HPDE6-E6E7 (cell line): ENCODE measurements at regions not wholly inside any gene's neighbourhood (a gene's known extent, or its start where the extent isn't known, plus 50 kb on each side); places are given as distances from the start of the nearest gene placed in this dataset.

Source experiments
- DNase-seq: peaks from one replicate; pipeline ENCODE4 v3.0.0; 2011; ENCODE audit warnings: missing footprints; ENCODE audit errors: extremely low spot score

- peak; percentile 12 for DNase-seq
Observed at GRCh38 chr2:228654707-228655106, 473.2 kb upstream of the SPHKAP start.

DNA sequence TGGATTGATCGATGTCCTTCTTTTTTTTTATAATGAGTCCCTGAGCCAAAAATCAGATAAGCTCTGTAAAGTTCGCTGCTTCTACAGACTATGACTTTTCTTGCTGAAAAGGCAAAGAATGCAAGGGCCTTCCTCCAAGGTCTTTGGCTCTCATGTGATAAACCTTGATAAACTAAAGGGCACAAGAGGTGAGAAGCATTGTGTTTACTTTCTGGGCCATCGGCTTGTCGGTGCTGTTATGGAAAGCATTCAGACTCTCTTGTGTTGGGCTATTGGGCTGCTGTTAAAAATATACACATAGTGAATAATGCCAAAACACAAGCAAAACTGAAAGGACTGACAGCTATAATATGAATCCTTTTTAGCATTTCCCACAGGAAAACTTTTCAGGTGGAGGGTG lies 472.4 kb upstream of the SPHKAP start:
- DNase-seq: no peak

DNA sequence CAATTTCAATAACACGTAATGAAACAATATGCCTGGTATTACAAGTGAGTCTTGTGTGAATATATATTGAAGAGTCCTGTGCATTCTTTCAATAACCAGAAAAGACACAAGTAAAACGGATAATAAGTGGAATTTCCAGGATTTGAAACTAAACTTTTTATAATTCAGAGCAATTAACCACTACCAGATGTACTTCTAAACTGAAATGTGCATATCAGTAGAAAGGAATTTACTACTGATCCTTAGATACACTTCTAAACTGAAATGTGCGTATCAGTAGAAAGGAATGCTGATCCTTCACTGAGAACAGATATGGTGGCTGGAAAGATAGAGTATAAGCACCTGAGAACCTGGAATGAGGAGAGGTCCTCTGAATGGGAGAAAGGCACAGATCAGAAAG lies 470.9 kb upstream of the SPHKAP start:
- no peak for DNase-seq

GRCh38 chr2:228649876-228650275 lies 468.4 kb upstream of the SPHKAP start:
- no peak for DNase-seq

DNA sequence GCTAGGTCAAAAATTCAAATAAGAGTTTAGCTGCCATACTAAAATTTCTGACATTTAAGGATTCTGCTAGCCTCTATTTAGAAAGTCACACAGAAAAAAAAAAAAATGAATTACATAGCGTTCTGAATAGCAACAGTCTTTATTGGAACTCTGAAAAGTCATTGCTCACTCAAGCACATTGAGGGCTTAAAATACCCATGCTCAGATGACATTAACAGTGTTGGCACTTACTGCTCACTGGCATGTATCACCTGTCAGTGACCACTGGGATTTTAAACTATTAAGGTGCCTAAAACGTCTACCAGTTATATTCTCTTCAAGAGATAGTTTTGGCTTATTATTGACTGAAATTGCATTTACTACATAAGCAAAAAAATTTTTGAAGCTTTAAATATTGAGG lies 468.0 kb upstream of the SPHKAP start:
- no peak for DNase-seq

- no peak for DNase-seq
Observed at GRCh38 chr2:228648541-228648940, 467.1 kb upstream of the SPHKAP start.

DNA sequence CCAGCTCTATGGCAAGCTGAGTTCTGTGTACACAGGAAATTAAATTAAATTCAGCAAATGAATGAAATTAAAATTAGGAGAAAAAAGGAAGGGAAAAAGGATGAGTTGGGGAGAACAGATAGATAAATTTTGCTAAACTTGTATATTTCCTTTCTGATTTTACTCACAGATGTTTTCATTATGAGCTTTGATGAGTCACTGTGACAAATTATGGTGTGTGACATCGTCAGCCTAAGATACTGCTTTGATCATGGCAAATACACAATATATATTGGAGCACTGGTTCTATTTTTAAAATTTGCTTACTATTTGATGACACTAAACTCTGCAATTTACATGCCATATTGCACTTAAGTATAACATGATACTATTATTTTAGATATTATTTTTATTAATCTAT lies 464.6 kb upstream of the SPHKAP start:
- DNase-seq: no peak

- DNase-seq: no peak
Observed at GRCh38 chr2:228644199-228644598, 462.7 kb upstream of the SPHKAP start.

- DNase-seq: no peak
Observed at GRCh38 chr2:228642861-228643260, 461.4 kb upstream of the SPHKAP start.

GRCh38 chr2:228630786-228631185 lies 449.3 kb upstream of the SPHKAP start:
- no peak for DNase-seq

GRCh38 chr2:228629251-228629650 lies 447.8 kb upstream of the SPHKAP start:
- DNase-seq: no peak

DNA sequence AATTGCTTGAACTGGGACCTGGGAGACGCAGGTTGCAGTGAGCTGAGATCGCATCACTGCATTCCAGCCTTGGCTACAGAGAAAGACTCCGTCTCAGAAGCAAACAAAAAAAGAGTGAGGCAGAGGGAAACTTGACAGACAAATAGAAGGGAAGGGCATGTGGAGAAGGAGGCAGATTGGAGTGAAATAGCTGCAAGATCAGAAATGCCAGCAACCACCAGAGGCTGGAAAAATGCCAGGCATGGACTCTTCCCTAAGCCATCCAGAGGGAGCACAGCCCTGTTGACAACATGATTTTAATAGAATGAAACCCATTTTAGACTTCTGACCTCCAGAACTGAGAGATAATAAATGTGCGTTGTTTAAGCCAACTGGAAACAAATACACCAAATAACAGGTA lies 447.2 kb upstream of the SPHKAP start:
- no peak for DNase-seq

GRCh38 chr2:228627510-228627909 lies 446.0 kb upstream of the SPHKAP start:
- DNase-seq: no peak

DNA sequence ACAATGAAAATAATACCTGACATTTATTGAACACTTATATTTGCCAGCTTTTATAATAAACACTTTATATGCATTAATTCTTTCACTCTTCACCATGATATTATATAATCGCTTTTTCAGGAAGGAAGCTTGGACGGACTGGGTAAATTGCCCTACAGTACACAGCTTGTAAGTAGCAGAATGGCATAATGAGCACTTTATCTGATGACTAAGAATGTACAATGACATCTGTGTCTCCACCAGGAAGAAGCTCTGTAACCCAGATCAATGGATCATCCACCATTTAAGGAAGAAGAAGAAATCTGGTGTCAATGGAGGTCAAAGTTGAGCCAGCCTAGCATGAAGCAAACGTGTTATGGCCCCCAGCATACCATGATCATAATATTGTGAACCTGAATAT lies 444.0 kb upstream of the SPHKAP start:
- DNase-seq: no peak

GRCh38 chr2:228624733-228625132 lies 443.2 kb upstream of the SPHKAP start:
- no peak for DNase-seq

DNA sequence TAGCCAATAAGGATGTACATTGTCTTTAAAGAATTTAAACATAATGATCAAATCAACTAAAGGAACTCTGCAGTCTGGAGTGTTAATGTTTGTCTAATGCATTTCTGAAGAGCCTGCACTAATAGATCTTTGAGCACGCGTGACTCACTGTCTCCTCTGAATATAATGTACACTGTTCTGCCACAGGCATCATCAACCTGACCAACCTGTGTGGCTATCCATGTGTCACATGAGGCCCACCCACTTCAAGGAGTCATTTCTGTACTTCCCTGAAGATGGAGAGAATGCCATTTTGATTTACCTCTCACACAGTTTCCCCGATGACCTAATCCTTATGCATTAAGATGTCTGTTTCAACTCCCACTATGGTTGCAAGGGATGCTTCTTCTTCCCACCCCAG lies 434.0 kb upstream of the SPHKAP start:
- no peak for DNase-seq

GRCh38 chr2:228614741-228615140 lies 433.3 kb upstream of the SPHKAP start:
- no peak for DNase-seq

DNA sequence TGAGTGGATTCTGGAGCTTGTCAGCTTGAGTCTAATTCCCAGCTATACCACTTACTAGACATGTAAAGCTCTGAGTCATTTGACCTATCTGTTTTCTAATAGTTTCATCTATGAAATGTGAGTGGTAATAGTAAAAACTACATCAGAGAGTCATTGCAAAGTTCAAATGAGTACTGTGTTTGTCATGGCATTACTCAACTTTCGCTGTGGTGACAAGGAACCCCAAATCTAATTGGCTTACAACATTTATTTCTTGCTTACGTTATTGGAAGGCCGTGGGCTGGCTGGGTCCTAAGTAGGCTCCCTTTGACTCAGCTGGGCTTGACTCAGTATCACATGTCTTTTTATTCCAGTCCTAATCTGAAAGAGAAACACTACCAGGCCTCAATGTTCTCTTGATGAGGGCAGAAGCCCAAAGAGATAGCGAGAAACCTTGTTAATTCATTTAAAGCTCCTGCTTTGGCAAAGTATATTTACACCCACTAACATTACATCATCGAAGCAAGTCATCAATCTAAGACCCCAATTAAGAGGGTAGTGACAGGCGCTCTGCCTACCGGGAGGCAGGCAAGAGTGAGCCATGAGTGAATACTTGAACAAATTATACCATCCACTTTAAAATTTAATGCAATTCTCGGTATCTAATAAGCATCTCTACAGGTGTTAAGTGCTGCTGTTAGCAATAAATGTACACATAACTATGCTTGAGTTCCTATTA lies 431.8 kb upstream of the SPHKAP start:
- DNase-seq: peak; percentile 35

- DNase-seq: no peak
Observed at GRCh38 chr2:228611171-228611570, 429.7 kb upstream of the SPHKAP start.

DNA sequence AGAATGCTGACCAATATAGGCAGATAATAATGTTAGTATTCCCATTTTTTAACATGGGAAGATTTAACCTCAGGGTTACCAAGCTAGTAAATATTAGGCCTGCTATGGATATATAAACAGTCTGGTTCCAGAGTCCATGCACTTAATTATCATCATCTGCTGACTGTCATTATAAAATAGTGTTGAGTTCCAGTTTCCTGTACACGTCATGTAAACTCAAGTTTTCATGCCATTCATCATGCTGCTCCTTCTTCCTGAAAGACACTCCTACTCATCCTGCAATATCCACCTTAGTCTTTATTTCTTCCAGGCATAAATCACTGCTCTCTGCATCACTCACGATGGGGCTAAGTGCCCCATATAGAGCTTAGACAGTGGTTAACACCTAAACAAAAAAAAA lies 420.8 kb upstream of the SPHKAP start:
- no peak for DNase-seq

DNA sequence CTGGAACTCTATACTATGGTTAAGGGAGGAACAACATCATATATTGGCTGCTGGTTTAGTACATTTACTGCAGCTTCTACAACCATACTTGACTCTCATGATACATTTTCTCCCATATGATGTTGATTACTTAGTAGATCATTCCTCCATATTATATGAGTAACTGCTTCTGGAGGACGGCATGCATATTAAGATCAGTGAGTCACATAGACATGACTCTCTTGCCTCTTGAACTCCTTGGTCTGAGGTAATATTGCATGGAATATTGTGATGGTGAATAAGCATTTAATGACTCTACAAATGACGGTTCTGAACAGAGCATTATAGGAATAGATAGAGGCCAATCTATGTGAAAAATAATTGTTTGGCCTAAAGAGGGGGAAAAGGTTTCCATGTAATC lies 418.8 kb upstream of the SPHKAP start:
- peak; percentile 28 for DNase-seq

DNA sequence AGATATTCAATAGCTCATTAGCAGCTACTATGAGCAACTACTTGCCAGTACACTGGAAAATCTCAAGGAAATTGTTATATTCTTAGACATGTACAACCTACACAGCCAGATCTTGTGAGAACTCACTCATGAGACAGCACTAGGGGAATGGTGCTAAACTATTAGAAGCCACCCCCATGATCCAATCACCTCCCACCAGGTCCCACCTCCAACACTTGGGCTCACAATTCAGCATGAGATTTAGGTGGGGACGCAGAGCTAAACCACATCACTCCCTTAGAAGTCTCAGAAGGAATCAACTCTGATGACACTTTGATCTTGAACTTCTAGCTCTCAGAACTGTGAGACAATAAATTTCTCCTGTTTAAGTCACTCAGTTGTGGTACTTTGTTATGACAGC lies 418.3 kb upstream of the SPHKAP start:
- no peak for DNase-seq

DNA sequence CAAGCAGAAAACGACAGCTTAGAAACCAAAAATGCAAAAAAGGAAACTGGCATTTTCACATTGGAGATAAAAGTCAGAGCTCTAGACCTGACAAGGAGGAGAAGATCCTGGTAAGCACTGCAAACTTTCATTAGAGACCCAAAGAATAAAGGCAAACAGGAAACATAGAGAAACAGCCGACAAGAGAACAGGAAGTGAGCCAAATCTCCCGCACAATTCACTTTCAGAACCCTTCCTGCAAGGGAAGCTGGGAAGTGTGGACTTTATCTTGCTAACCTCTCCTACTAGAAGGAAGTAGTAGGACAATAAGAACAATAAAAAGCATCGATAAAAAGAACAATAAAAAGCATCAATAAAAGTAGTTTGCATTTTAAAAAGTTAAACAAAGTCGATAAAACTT lies 417.8 kb upstream of the SPHKAP start:
- DNase-seq: no peak

- DNase-seq: no peak
Observed at GRCh38 chr2:228597032-228597431, 415.5 kb upstream of the SPHKAP start.
